ENCODE measurements at regions not wholly inside any gene's neighbourhood (a gene's known extent, or its start where the extent isn't known, plus 50 kb on each side); places are given as distances from the start of the nearest gene placed in this dataset.
"Not testable (repeated sequence)": the region's sequence is repeated elsewhere in the genome, so short reads cannot be mapped to it uniquely, and the experiment has no call there.

DNA sequence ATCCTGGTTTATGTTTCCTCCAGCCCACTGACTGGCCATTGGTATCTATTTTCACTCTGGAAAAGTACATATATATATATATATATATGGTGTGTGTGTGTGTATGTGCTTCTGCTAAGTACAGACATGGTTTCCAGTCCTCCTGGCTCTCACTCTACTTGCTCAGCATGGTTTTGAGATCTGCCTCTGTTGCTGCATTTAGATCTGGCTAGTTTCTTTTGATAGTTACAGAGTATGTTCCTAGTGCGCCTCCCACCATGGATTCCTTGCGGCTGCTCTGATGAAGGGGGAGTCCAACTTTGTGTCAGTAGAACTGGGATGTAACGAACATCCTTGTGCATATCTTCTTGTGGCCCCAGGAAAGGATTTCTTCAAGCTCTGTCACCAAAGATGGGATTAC is 274.1 kb downstream of the MIAT start:
- no peak for ATAC-seq

DNA sequence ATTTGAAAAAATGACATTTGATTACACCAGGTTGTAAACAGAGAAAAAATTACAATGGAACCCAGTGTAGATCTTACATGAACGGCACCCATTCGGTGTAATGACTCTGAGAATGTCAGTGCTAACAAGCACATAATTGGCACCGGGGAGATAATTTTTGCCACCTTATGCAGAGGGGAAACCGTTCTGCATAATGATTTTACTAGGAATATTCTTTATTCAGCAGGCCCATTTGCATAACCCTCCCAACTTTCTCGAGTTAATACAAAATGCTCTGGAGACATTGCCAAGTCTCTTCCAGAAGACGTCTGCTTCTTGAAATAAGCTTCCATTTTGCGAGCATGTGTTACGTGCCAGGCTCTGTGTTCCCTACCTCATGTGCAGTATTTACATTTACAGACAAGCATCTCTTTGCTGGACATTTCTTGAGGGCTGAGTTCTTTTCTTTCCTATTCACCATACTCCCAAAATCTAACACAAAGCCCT is 275.8 kb downstream of the MIAT start:
- ATAC-seq: no peak

DNA sequence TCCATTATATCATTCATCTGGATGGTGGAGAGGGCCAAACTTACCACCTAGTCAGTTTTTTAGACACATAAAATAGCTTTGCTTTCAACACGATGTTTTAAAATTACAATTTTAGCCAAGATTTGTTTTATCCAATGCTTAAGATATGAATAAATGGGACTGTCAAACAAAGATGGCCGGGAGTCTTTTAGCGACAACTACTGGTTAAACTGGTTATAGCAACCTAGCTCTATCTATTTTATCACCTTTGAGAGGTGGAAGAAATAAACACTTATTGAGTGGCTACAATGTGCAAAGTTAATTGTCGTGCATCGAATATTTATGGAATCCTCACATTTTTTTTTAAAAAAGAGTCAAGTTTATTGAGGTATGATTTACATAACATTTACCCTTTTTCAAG is 279.8 kb downstream of the MIAT start:
- ATAC-seq: no peak

DNA sequence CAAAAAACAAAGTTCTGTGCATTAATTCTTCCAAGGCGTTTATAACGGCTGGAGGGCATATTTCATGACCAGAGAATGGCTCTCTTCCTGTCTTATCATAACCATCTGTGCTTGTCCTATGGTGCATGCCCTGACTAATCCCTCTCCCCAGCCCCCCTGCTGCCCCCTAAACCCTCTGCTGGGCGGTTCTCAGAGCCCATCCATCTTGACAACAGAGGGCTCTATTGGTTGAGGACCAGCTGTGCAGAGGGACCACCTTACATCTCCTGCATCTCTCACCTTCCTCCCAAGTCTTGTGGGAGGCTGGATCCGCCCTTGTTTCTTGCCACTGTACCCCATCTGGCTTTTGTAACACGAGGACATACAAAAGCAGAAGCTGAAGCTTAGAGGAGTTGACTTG is 282.1 kb downstream of the MIAT start:
- no peak for ATAC-seq

DNA sequence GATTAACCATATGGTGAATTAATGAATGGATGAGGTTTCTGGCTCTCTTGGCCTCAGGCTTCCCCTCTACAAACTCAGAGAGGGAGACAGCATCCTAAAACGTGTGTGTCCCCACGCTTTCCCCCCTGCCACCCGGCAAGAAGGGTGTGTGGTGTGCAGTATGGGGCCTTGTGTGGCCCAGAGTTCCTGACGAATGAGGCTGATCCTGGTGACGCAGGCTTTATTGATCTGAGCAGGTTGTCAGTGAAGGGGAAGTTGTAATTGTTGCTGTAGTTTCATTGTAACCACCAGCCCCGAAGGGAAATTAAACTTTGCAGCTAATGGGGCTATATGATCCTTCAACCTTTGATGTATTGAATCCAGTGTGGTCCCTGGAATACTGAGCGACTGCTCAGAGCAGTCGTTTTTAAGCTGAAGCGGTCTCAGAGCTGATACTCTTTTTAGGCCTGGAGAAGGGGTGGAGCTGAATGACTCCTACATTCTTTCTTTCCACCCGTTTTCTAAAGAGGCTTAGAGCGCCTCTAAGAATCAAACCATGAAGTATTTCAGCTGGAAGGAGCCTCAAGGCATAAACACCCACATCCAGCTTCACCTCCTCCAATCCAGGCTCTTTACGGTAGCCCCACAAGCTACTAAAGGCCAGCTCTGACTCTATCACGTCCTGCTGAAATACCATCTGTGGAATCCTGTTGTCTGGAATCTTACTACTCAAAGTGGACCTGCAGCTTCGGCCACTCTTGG is 284.7 kb downstream of the MIAT start:
- ATAC-seq: no peak

DNA sequence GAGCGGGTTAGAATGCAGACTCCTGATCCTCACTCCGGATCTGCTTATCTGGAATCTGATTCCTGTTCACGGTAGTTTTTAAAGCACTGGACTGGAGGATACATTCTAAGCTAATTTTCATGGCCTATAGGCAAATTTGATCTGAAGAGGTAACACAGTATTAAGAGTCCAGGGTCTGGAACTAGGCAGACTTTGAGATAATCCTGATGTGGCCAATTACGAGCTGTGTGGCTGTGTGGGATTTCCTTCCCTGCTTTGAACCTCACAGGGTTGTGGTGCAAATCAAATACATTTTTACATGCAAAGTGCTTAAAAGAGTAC is 285.2 kb downstream of the MIAT start:
- no peak for ATAC-seq

DNA sequence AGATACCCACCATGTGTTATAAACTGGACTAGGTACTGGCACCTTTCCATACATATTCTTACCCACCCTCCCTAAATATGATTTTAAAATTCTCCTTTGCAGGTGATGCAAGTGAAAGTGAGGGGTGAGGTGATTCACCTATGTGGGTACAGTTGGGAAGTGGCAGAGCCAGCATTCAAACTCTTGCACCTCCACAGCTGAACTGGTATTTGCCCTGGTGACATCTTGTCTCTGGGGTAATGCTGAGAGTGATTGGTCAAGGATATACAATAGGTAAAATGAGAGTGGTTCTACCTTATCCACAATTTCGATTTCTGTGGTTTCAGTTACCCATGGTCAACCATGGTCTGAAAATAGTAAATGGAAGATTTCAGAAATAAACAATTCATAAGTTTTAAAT is 288.2 kb downstream of the MIAT start:
- ATAC-seq: no peak

DNA sequence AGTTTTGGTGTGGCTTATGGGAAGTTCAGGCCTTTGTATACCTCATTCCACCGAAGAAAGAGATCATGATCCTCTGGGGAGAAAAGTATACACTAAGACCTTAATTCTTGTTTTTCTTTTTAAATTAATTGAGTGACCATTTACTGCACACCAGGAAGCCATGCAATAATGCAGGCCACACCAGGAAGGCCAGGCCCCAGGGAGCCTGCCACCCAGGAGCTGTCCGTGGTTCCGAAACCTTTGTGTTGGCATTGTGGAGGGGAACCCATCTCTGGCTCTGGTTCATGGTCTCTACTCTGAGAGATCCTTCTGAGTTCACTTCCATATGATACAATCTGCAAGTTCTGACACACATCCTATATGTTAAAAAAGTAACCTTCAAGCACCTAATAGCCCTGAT is 291.8 kb downstream of the MIAT start:
- no peak for ATAC-seq

DNA sequence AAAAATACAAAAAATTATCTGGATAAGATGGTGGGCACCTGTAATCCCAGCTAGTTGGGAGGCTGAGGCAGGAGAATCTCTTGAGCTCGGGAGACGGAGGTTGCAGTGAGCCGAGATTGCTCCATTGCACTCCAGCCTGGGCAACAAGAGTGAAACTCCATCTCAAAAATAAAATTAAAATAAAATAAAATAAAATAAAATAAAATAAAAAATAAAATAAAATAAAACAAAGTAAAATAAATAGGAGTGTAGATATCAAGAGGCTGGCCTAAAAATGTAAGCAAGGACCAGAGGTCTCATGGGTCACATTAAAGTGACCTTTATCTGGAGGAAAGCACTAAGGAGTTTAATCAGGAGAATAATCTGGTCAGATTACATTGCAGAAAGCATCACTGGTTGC is 293.8 kb downstream of the MIAT start:
- ATAC-seq: not testable (repeated sequence)

DNA sequence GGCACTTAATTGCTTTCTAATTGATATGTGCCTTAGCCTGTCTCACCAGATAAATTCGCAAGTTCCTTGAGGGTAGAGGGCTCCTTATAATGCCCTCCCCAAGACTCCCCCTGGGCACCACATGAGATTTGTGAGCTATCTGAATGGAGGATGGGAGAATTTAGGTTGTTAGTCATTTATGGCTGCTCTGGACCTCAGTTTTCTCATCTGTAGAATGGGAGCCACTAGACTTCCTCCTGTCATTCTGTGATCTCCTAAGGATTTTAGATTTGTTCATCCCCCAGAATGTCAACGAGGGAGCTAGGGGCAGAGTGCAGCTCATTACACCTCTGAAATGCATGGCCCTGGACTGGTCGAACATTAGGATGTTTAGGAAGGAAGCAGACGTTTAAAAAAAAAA is 294.6 kb downstream of the MIAT start:
- no peak for ATAC-seq

DNA sequence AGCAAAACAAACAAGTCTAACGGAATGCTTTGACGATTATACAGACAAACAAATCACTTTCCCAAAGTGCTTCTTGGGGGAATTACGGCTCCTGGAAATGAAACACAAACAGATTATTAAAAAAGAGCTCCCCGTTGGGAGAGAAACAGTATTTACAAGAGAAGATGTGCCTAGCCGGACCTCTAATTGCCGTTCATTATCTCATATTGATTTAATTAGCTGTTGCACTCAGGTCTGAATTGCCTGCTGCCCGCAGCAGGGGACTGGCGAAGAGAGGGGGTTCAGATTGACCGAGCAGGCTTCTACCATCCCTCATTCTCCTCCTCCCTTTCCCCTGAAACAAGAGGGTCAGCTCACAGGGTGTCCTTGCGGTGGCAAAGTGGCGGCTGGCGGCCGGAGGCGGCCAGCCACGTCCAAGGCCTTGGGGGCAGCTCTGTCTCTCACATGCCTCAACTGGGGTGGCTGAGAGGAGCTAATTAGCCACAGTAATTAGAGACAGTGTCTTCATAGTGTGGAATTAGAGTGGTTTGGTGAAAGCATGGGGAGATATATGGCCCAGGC is 295.1 kb downstream of the MIAT start:
- ATAC-seq: no peak

DNA sequence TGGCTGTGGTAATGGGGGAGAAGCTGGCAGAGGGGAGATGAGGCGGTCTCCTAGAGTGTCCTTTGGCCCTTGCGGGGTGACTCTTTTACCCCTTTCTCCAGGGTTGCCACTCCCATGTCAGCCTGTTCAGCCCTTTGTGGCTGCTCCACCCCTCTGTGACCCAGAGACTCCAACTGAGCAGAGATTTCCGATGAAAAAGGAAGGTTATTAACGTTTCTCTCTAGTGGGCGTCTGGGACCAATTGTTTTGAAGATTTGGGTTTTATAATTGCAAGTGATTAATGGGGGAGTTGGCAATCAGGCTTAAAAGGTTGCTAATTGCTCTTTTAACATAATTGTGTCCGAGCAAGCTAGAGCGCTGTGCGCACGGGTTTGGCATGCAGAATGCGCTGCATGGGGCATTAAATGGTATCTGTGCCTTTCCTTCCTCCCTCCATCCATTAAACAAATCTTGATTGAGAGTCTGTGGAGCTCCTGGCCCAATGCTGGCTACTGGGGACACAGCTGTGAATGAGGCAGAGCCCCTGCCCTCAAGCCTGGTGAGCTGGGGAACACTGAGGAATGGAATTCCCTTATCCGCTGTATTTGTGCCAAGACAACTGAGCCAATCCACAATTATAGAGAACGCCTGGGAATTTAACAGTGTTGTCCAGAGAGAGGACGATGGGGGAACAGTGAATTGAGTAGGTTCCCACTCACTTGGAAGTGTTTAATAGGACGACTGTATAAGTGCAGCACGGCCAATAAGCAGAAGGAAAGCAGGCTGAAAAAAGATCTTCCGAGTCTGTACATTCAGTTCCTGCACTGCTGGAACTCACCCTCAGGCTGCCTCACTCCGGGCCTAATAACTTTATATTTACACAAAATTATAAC is 295.9 kb downstream of the MIAT start:
- ATAC-seq: no peak

DNA sequence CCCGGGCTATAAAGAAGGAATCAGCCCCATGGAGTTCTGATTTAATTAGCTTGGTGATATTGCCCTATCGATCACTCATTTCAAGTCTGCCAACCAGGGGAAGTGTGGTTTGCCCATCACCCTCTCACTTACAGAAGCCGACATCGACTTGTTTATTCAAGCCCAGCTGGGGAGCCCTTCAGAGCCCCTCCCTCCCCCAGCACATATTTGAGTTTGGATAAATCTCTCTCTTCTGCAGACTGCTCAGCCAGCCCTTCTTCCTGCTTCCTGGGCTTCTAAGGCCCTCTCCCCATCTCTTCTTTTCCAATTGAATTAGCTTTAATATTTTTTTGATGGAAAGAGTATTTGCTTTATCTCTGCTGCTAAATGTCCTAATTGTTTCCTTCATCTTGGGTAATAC is 299.0 kb downstream of the MIAT start:
- ATAC-seq: no peak

DNA sequence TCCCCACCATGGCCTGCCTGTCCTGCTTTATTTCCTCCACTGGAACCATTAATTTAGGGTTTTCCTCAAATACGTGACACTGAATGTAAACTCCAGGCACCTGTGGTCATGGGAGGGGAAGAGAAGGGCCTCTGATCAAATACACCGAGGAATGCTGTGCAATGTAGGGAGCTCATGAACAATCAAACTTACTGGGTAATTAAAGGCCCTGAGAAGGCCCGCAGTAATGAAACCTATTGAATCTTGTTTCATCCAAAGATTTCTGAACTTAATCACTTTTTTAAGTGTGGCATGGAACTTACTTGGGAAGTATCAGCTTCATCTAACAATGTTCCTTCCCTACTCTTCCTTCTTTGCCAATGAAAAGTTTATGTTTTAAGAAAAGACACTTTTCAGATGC is 299.8 kb downstream of the MIAT start:
- ATAC-seq: no peak

DNA sequence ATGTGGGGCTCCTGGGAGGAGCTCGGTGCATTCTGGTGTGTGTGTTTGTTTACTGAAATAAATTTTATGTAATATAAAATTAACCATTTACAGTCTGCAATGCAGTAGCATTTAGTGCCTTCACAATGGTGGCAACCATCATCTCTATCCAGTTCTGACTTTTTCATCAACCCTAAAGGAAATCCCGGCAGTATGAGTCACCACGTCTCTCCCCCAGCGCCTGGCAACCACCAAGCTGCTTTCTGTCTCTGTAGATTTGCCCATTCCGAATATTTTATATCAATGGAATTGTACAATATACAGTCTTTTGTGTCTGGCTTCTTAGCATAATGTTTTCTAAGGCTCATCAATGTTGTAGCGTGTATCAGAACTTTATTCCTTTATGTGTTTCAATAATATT is 300.5 kb downstream of the MIAT start:
- ATAC-seq: no peak

DNA sequence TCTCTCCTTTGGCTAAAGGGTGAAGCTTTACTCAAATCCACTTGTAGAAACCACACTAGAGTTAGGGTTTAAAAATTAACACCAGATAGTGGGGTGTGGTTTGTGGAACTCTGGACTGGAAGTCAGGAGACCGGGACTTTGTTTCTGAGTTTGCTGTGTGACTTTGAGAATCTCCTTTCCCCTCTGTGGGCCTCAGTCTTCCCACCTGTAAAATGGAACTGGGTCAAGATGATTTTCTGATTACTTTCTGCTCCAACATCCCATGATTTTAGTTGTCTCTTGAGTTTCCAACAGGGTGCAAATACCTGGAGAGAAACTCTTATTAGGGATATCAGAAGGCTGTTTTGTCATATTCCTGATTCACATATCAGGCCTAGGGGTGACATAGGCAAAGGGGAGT is 301.0 kb downstream of the MIAT start:
- ATAC-seq: no peak

DNA sequence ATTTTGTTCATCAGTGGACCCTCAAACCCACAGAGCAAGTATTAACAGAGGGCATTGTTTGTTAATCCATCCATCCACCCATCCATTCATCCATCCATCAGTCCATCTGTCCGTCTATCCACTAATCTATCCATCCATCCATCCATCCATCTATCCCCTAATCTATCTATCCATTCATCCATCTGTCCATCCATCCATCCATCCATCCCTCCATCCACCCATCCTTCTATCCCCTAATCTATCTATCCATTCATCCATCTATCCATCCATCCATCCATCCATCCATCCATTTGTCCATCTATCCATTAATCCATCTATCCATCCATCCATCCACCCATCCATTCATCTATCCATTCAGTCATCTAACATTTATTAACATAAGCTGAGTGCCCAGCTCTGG is 307.3 kb downstream of the MIAT start:
- ATAC-seq: no peak

DNA sequence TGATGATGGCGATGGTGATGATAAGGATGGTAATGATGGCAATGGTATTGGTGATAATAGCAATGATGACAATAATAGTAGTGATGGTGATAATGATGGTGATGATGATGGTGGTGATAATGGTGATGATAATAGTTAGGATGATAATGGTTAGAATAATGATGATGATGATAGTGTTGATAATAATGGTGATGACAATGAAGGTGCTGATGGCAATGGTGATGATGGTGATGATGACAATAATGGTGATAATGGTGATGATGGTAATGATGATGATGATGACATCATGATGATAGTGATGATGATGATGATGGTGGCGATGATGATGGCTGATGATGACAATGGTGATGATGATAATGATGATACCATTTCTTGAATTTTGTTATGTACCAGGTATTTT is 309.9 kb downstream of the MIAT start:
- no peak for ATAC-seq

DNA sequence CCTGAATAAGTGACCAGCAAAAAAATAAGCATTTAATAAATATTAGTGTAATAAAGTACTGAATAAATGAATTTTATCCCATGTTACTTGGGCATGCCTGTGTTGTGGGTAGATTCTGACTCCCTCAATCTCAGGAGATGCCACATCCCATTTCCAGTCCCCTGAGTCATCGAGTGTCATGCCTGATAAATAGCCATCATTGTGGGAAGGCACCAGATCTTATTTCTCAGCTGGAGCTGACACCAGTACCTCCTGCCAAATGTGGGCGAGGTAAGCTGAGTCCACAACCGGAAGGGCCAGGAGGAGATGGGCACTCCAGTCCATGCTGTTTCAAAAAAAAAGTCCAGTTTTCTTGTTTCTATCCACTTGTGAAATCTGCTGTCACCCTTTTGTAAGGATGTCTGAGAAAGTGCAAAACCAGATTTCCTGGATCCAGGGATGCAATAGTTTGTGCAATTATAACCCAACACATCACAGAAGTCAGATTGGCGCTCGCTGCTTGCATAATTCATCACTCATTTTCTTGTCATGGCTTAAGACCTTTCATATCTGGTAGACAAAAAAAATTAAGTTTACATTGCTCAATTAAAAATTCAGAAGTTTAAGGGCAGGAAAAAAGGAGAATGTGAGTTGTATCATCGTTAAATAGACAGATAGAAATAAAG is 311.6 kb downstream of the MIAT start:
- no peak for ATAC-seq

DNA sequence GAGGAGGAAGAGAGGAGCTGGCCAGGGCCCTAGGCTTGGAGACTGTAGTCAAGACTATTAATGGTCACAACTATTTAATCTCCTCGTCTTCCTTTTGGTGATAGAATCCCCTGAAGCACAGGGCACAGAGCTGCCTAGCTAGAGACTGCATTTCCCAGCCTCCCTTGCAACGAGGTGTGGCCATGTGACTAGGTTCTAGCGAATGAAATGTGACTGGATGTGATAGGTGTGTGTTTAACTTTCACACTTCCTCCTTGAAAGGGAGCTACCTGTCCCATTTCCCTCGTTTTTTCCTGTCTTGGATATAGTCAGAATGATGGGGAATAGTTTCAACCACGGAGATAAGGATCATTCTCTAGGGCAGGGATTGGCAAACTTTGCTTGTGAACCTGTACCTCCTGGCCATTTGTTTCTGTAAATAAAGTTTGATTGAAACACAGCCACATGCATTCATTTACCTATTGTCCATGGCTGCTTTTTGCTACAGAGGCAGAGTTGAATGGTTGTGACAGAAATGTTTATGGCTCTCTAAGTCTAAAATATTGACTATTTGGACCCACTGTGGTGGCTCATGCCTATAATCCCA is 313.5 kb downstream of the MIAT start:
- ATAC-seq: no peak

DNA sequence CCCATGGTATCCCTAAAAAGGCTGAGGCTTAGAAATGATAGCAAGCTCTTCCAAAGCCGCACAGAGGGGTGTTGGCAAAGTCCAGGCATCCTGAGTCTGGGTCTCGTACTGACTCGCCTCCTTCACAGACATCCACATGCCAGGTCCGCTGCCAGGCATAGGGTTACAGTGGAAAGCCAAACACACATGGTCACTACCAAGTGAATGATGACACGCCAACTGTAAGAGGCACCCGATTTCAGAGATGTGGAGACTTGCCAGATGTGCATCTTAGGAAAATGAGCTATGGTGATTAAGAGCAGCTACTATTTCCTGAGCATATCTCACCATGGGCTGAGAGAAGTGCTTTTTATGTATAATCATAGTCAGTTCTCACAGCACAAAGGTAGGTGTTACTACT is 314.9 kb downstream of the MIAT start:
- no peak for ATAC-seq

DNA sequence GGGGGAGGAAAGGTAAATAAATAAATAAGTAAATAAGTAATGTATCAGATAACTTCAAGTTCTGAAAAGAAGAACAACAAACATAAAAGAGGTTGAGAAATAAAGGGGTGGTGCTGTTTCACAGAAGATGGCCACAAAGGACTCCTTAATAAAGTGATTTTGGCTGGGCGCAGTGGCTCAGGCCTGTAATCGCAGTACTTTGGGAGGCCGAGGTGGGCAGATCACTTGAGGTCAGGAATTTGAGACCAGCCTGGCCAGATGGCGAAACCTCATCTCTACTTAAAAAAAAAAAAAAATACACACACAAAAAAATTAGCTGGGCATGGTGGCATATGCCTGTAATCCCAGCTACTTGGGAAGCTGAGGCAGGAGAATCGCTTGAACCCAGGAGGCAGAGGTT is 315.5 kb downstream of the MIAT start:
- ATAC-seq: not testable (repeated sequence)

DNA sequence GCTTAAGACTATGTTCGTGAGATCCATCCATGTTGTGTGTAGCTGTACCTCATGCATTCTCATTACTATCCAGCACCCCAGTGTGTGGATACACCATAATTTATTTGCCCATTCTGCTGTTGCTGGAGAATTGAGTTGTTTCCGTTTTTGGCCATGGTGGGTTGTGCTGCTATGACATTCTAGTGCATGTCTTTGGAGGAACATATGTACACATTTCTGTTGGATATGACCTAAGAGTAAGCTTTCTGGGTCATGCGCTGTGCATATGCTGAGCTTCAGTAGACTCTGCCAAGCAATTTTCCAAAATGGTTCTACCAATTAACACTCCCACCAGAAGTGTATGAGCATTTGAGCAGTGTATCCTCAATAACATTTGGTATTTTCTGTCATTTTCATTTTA is 316.6 kb downstream of the MIAT start:
- no peak for ATAC-seq
